SK-N-SH (cell line): ENCODE measurements at regions not wholly inside any gene's neighbourhood (a gene's known extent, or its start where the extent isn't known, plus 50 kb on each side); places are given as distances from the start of the nearest gene placed in this dataset.

Experiments
- CTCF ChIA-PET: fragments of 300-600, 350-600 bp; formaldehyde crosslinking; extraction: SDS; loops from one replicate; lab custom pipeline; 2021; lab: Yijun Ruan, JAX
- POLR2A ChIA-PET: fragments of 350-600 bp; sonication (Branson Sonifier 250); formaldehyde crosslinking; extraction: SDS; loops from one replicate; lab custom pipeline; 2020; ENCODE audit warnings: antibody characterized with exemption, inconsistent platforms; lab: Yijun Ruan, JAX
- DNase-seq: peaks from one replicate; pipeline ENCODE4 v3.0.0; 2012
- H2AFZ ChIP-seq: fragments of 200-600 bp; sonication (generic); 2 replicates; pipeline ENCODE4 v1.8.1; 2016; ENCODE audit warnings: antibody characterized with exemption, mild to moderate bottlenecking, low read depth
- H3F3A ChIP-seq: fragments of 200-600 bp; sonication (generic); replicated peaks from 2 replicates; pipeline ENCODE3; 2016; ENCODE audit warnings: antibody characterized with exemption, mild to moderate bottlenecking; ENCODE audit not compliant: insufficient read depth
- H3K27ac ChIP-seq, 2 experiments: fragments of 200-500 bp in 1 of 2; fragments of 200-600 bp in 1 of 2; sonication (Bioruptor generic) in 1 of 2; sonication (generic), shearing (Covaris generic) in 1 of 2; 2 replicates each; pipeline versions ENCODE4 v1.5.1 to v1.6.1; 2014 to 2016; ENCODE audit warnings: low read depth in 2 of 2, inconsistent platforms in 1 of 2, low read length in 1 of 2, mild to moderate bottlenecking in 1 of 2, mixed read lengths in 1 of 2
- H3K27me3 ChIP-seq: fragments of 200-600 bp; sonication (generic), shearing (Covaris generic); 2 replicates; pipeline ENCODE4 v1.6.1; 2016; ENCODE audit warnings: mixed run types; ENCODE audit not compliant: insufficient read depth
- H3K36me3 ChIP-seq, 2 experiments: fragments of 200-500 bp in 1 of 2; fragments of 200-600 bp in 1 of 2; sonication (Bioruptor generic) in 1 of 2; sonication (generic) in 1 of 2; replicated peaks in 1 of 2; 2 replicates each; pipeline versions ENCODE3 to v1.5.1; 2014 to 2016; ENCODE audit warnings: low read length in 1 of 2, mild to moderate bottlenecking in 1 of 2; ENCODE audit not compliant: insufficient read depth in 2 of 2, control insufficient read depth in 1 of 2
- H3K4me1 ChIP-seq, 2 experiments: fragments of 200-500 bp in 1 of 2; fragments of 200-600 bp in 1 of 2; sonication (Bioruptor generic) in 1 of 2; sonication (generic), shearing (Covaris generic) in 1 of 2; 2 replicates each; pipeline versions ENCODE4 v1.5.1 to v1.6.1; 2014 to 2016; ENCODE audit warnings: low read depth in 1 of 2, low read length in 1 of 2, mixed run types in 1 of 2; ENCODE audit not compliant: insufficient read depth in 2 of 2, control insufficient read depth in 1 of 2
- H3K4me2 ChIP-seq: fragments of 200-600 bp; sonication (generic), shearing (Covaris generic); 2 replicates; pipeline ENCODE4 v1.6.1; 2017; ENCODE audit warnings: mixed run types
- H3K4me3 ChIP-seq, 2 experiments: fragments of 200-500 bp in 1 of 2; fragments of 200-600 bp in 1 of 2; sonication (Bioruptor generic) in 1 of 2; sonication (generic), shearing (Covaris generic) in 1 of 2; 2 replicates each; pipeline versions ENCODE4 v1.5.1 to v1.8.1; 2014 to 2016; ENCODE audit warnings: low read depth in 2 of 2, inconsistent platforms in 1 of 2, low read length in 1 of 2, mild to moderate bottlenecking in 1 of 2, mixed read lengths in 1 of 2, moderate library complexity in 1 of 2
- H3K79me2 ChIP-seq: fragments of 200-600 bp; sonication (generic); 2 replicates; pipeline ENCODE4 v1.8.1; 2017; ENCODE audit warnings: mild to moderate bottlenecking; ENCODE audit not compliant: insufficient read depth
- H3K9ac ChIP-seq: fragments of 200-600 bp; sonication (generic); 2 replicates; pipeline ENCODE4 v1.6.1; 2017; ENCODE audit warnings: mixed run types
- H3K9me2 ChIP-seq: fragments of 200-600 bp; sonication (generic); 2 replicates; pipeline ENCODE4 v1.6.1; 2017; ENCODE audit warnings: mixed run types
- H3K9me3 ChIP-seq: fragments of 200-600 bp; sonication (generic); 2 replicates; pipeline ENCODE4 v1.6.1; 2017; ENCODE audit warnings: mixed run types, mild to moderate bottlenecking, moderate library complexity
- H4K20me1 ChIP-seq: fragments of 200-600 bp; sonication (generic); 2 replicates; pipeline ENCODE4 v1.6.1; 2017; ENCODE audit warnings: mild to moderate bottlenecking, mixed run types; ENCODE audit not compliant: insufficient read depth
- CHD2 ChIP-seq: fragments of 150-350 bp; IDR thresholded peaks from 2 replicates; pipeline ENCODE4 v1.6.1; 2018; ENCODE audit warnings: low read length; ENCODE audit not compliant: partially characterized antibody
- ELF1 ChIP-seq: IDR thresholded peaks from 2 replicates; pipeline ENCODE4 v1.4.0; 2012
- EP300 ChIP-seq, 2 experiments: IDR thresholded peaks; 2 replicates each; pipeline versions ENCODE4 v1.4.0 to v1.6.1; 2012; ENCODE audit warnings: borderline replicate concordance in 1 of 2, low read depth in 1 of 2, low read length in 1 of 2
- FOSL2 ChIP-seq: IDR thresholded peaks from 2 replicates; pipeline ENCODE4 v1.4.0; 2012; ENCODE audit warnings: low read depth, mild to moderate bottlenecking, moderate library complexity, borderline replicate concordance
- FOXJ3 ChIP-seq: sonication (generic); formaldehyde crosslinking; IDR thresholded peaks from 2 replicates; pipeline ENCODE4 v1.5.1; 2020; ENCODE audit warnings: mild to moderate bottlenecking, missing genetic modification reagents
- GABPA ChIP-seq: IDR thresholded peaks from 2 replicates; pipeline ENCODE4 v1.4.0; 2012; ENCODE audit warnings: low read depth, mild to moderate bottlenecking
- JUND ChIP-seq: IDR thresholded peaks from 2 replicates; pipeline ENCODE4 v1.4.0; 2012
- MXI1 ChIP-seq: IDR thresholded peaks from 2 replicates; pipeline ENCODE4 v1.6.1; 2012; ENCODE audit warnings: mild to moderate bottlenecking, low read depth, low read length, improper control_type of control experiment
- NFIC ChIP-seq: IDR thresholded peaks from 2 replicates; pipeline ENCODE4 v1.4.0; 2012; ENCODE audit warnings: borderline replicate concordance
- NRF1 ChIP-seq: IDR thresholded peaks from 2 replicates; pipeline ENCODE4 v1.6.1; 2012; ENCODE audit warnings: low read depth, mild to moderate bottlenecking, low read length
- RCOR1 ChIP-seq: fragments of 150-350 bp; IDR thresholded peaks from 2 replicates; pipeline ENCODE4 v1.6.1; 2017; ENCODE audit warnings: antibody characterized with exemption, low read length
- RFX5 ChIP-seq: IDR thresholded peaks from 2 replicates; pipeline ENCODE4 v1.6.1; 2012; ENCODE audit warnings: mild to moderate bottlenecking, improper control_type of control experiment, low read length
- SMC3 ChIP-seq: IDR thresholded peaks from 2 replicates; pipeline ENCODE4 v1.6.1; 2012; ENCODE audit warnings: low read depth, low read length, improper control_type of control experiment
- WGBS: methylation state at CpG from one replicate; pipeline ENCODE4 v1.1.6; 2017; ENCODE audit warnings: low lambda C conversion rate; 5-methylcytosine and 5-hydroxymethylcytosine counted together
- TF ChIP-seq, protein P1 (sequence below): fragments of 150-350 bp; IDR thresholded peaks from 2 replicates; pipeline ENCODE4 v1.6.1; 2016; ENCODE audit warnings: mild to moderate bottlenecking, low read depth, low read length
- TF ChIP-seq, protein P2 (sequence below): IDR thresholded peaks from 2 replicates; pipeline ENCODE4 v1.4.0; 2012; ENCODE audit warnings: low read depth
- TF ChIP-seq, protein P3 (sequence below): IDR thresholded peaks from 2 replicates; pipeline ENCODE4 v1.6.1; 2012; ENCODE audit warnings: mild to moderate bottlenecking, low read depth, low read length, moderate library complexity
- TF ChIP-seq, protein P4 (sequence below): IDR thresholded peaks from 2 replicates; pipeline ENCODE4; 2012
- TF ChIP-seq, protein P5 (sequence below): fragments of 150-350 bp; IDR thresholded peaks from 2 replicates; pipeline ENCODE4 v1.6.1; 2017; ENCODE audit warnings: antibody characterized with exemption, low read length, low read depth, borderline replicate concordance

DNA sequence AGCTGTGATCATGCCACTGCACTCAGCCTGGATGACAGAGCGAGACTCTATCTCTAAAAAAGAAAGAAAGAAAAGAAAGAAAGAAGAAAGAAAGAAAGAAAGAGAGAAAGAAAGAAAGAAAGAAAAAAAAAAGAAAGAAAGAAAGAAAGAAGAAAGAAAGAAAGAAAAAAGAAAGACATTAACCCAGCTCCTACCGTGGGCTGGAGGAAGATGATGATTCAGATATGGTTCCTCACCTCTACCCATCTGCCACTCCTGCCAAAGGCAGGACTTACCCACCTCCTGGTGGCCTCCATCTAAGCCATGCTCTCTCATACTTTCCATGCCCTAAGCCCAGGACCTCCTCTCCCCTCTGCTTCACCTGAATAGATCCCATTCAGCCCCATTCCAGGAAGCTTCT, 93.3 kb upstream of the LHX1 start (continued):
- no peak for TF ChIP-seq SMC3

DNA sequence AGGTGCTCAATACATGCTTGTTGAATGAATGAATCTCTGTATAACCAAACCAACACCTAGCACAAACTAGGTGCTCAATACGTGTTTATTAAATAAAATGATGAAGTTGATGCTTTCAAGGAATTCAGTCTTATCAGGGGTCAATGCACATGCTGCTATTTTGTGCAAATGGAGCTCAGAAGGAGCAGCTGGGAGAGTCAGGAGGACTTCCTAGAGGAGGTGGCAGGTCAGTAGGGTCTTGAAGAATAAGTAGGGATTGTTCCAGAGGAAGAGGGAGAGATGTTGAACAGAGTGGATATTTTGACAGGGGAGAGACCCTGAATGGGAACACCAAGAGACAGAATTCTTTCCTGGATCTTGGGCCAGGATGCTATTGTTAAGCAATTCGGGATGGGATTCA, 92.7 kb upstream of the LHX1 start:
- Histone ChIP-seq H3K36me3 (no peaks in the 10 kb centered on the region), H3K27ac (no peak overlapping the region), H3K9me2 (no peaks in the 10 kb centered on the region), H3K9me3 (no peaks in the 10 kb centered on the region), H3K4me1 (no peaks in the 10 kb centered on the region; a peak in 1 of 4 replicates)
- CTCF ChIA-PET: interaction anchor here (0.7 kb wide), 2 partner anchors 12 to 95 kb away, joined by 3 read pairs; no protein-coding TSS in a partner anchor
- no peak for DNase-seq
- TF ChIP-seq MXI1 (no peak), FOSL2 (no peak), CHD2 (no peak), NRF1 (no peak), FOXJ3 (CRISPR knock-in tag) (no peak), RFX5 (no peak), GABPA (no peak), ELF1 (no peak), RCOR1 (no peak), EP300 (IDR thresholded peaks at IDR 0.05; ENCODE audit: borderline replicate concordance in 1 of 2, low read depth in 1 of 2, low read length in 1 of 2) (no peak), NFIC (no peak), JUND (no peak)
- TF ChIP-seq, protein P1, sequence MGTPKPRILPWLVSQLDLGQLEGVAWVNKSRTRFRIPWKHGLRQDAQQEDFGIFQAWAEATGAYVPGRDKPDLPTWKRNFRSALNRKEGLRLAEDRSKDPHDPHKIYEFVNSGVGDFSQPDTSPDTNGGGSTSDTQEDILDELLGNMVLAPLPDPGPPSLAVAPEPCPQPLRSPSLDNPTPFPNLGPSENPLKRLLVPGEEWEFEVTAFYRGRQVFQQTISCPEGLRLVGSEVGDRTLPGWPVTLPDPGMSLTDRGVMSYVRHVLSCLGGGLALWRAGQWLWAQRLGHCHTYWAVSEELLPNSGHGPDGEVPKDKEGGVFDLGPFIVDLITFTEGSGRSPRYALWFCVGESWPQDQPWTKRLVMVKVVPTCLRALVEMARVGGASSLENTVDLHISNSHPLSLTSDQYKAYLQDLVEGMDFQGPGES: no peak
- TF ChIP-seq, protein P2, sequence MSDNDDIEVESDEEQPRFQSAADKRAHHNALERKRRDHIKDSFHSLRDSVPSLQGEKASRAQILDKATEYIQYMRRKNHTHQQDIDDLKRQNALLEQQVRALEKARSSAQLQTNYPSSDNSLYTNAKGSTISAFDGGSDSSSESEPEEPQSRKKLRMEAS: no peak
- TF ChIP-seq, protein P3, sequence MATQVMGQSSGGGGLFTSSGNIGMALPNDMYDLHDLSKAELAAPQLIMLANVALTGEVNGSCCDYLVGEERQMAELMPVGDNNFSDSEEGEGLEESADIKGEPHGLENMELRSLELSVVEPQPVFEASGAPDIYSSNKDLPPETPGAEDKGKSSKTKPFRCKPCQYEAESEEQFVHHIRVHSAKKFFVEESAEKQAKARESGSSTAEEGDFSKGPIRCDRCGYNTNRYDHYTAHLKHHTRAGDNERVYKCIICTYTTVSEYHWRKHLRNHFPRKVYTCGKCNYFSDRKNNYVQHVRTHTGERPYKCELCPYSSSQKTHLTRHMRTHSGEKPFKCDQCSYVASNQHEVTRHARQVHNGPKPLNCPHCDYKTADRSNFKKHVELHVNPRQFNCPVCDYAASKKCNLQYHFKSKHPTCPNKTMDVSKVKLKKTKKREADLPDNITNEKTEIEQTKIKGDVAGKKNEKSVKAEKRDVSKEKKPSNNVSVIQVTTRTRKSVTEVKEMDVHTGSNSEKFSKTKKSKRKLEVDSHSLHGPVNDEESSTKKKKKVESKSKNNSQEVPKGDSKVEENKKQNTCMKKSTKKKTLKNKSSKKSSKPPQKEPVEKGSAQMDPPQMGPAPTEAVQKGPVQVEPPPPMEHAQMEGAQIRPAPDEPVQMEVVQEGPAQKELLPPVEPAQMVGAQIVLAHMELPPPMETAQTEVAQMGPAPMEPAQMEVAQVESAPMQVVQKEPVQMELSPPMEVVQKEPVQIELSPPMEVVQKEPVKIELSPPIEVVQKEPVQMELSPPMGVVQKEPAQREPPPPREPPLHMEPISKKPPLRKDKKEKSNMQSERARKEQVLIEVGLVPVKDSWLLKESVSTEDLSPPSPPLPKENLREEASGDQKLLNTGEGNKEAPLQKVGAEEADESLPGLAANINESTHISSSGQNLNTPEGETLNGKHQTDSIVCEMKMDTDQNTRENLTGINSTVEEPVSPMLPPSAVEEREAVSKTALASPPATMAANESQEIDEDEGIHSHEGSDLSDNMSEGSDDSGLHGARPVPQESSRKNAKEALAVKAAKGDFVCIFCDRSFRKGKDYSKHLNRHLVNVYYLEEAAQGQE: no peak
- TF ChIP-seq, protein P4, sequence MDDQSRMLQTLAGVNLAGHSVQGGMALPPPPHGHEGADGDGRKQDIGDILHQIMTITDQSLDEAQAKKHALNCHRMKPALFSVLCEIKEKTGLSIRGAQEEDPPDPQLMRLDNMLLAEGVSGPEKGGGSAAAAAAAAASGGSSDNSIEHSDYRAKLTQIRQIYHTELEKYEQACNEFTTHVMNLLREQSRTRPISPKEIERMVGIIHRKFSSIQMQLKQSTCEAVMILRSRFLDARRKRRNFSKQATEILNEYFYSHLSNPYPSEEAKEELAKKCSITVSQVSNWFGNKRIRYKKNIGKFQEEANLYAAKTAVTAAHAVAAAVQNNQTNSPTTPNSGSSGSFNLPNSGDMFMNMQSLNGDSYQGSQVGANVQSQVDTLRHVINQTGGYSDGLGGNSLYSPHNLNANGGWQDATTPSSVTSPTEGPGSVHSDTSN: no peak
- TF ChIP-seq, protein P5, sequence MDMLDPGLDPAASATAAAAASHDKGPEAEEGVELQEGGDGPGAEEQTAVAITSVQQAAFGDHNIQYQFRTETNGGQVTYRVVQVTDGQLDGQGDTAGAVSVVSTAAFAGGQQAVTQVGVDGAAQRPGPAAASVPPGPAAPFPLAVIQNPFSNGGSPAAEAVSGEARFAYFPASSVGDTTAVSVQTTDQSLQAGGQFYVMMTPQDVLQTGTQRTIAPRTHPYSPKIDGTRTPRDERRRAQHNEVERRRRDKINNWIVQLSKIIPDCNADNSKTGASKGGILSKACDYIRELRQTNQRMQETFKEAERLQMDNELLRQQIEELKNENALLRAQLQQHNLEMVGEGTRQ: no peak
- TF ChIP-seq, all 33 proteins: peak for 0
- POLR2A ChIA-PET: interaction anchor here (0.7 kb wide), 1 partner anchor 311 kb away, joined by 5 read pairs; no protein-coding TSS in a partner anchor
- Histone ChIP-seq H3K4me2 (no peak overlapping the region), H3K27me3 (0 out of 2 replicates have a peak, but pooled peaks cover 4% of the 10 kb centered on the region), H3K4me3 (no peak overlapping the region), H4K20me1 (no peaks in the 10 kb centered on the region), H2AFZ (no peak overlapping the region), H3K9ac (no peak overlapping the region), H3K79me2 (no peaks in the 10 kb centered on the region), H3F3A (no peaks in the 10 kb centered on the region)
- 61% methylated on average over 2 of the region's 2 CpGs for WGBS
